CD4-positive, alpha-beta T cell treated with Interleukin-6 at 100 ng/mL for 8 hours (primary cell): ENCODE measurements at regions not wholly inside any gene's neighbourhood (a gene's known extent, or its start where the extent isn't known, plus 50 kb on each side); places are given as distances from the start of the nearest gene placed in this dataset.
"Not testable (repeated sequence)": the region's sequence is repeated elsewhere in the genome, so short reads cannot be mapped to it uniquely, and the experiment has no call there.

Source experiments
- DNase-seq: peaks from one replicate; pipeline ENCODE4 v3.0.0-alpha.2; 2020; ENCODE audit warnings: mixed read lengths, low spot score

DNA sequence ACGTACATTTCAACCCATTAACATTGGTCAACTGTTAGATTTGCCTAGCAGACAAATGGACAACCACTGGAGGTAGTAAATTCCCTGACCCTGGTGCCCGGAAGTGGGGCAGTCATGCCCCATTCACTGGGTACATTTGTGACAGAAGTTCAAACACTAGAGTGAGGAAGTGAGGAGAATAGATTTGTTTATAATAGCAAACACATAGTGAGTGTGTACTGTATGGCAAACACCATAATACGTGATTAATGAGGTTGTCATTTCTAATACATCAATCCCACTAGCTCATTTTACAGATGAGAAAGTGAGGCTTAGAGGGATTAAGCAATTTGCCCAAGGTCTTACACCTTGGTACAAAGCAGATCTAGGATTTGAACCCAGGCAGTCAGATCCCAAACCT is 181.9 kb upstream of the MKLN1 start:
- DNase-seq: no peak

GRCh38 chr7:131147604-131148003 is 180.1 kb upstream of the MKLN1 start:
- no peak for DNase-seq

GRCh38 chr7:131148258-131148657 is 179.4 kb upstream of the MKLN1 start:
- no peak for DNase-seq

DNA sequence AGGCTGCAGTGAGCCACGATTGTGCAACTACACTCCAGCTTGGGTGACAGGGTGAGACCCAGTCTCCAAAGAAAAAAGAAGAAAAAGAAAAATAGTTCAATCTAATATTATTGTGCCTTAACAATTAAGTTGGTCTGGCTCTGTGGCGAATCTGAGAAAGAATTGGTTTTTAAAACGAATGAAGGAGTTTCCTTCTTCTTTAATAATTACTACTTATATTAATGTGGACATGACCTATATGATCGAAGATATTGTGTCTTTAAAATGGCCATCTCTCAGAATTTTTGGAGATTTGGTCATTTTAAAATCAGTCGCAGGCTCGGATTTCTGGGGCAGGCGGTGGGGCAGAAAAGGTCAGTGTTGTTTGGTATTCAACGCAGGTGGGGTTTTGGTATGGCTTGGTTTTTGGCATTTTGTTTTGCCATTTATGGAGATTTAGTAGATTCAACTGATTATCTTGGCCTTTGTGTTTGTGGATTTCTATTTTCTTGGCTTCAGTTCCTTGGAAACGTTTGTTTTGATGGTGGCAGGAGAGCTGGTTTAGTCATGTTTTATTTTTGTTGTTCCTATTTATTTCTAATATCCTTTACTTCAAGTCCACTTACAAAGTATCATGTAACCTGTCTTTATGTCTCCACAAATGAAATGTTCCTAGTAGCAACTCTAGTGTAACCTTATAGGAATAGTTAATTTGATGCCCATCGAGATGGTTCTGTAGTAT is 178.8 kb upstream of the MKLN1 start:
- no peak for DNase-seq

GRCh38 chr7:131149429-131149773 is 178.3 kb upstream of the MKLN1 start:
- DNase-seq: no peak

GRCh38 chr7:131149840-131150239 is 177.8 kb upstream of the MKLN1 start:
- DNase-seq: no peak

- DNase-seq: no peak
Measured at GRCh38 chr7:131151034-131151433, 176.6 kb upstream of the MKLN1 start.

- no peak for DNase-seq
Measured at GRCh38 chr7:131152766-131153165, 174.9 kb upstream of the MKLN1 start.

DNA sequence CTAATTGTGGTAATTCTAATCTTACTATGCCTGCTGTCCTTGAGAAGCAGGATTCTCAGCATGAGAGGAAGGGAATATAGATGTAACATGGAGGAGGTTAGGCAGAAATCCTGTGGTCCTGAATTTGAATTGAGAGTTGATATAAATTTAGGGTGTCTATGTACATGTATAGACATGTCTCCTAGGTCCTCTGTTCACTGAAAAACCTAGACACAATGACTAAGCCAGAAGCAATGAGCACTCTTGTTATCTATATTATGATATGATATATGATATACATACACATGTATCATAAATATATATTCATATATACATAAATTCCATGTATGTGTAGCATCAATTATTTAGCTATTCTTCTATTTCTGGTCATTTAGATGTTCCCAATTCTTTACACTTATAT is 173.3 kb upstream of the MKLN1 start:
- DNase-seq: no peak

- DNase-seq: no peak
Measured at GRCh38 chr7:131157530-131158243, 170.0 kb upstream of the MKLN1 start.

- not testable (repeated sequence) for DNase-seq
Measured at GRCh38 chr7:131158244-131158636, 169.4 kb upstream of the MKLN1 start.

DNA sequence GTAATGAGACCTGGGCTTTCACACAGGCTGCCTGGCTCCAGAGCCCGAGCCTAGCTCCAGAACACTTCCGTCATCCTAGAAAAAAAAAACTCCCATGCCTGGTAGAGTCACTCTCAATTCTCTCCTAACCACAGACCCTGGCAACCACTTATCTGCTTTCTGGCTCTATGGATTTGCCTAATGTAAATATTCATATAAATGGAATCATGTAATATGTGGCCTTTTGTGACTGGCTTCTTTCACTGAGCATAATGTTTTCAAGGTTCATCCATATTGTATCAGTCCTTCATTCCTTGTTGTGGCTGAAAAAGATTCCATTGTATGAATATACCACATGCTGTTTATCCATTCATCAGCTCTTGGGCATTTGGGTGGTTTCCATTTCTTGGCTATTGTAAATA is 167.7 kb upstream of the MKLN1 start:
- DNase-seq: no peak

- DNase-seq: no peak
Measured at GRCh38 chr7:131161103-131161502, 166.6 kb upstream of the MKLN1 start.

- DNase-seq: no peak
Measured at GRCh38 chr7:131164025-131164925, 163.4 kb upstream of the MKLN1 start.

GRCh38 chr7:131166066-131166465 is 161.6 kb upstream of the MKLN1 start:
- DNase-seq: no peak

GRCh38 chr7:131170440-131171271 is 157.0 kb upstream of the MKLN1 start:
- no peak for DNase-seq

GRCh38 chr7:131173145-131173890 is 154.4 kb upstream of the MKLN1 start:
- DNase-seq: no peak

- DNase-seq: no peak
Measured at GRCh38 chr7:131174391-131174790, 153.3 kb upstream of the MKLN1 start.

GRCh38 chr7:131174855-131175254 is 152.8 kb upstream of the MKLN1 start:
- no peak for DNase-seq

DNA sequence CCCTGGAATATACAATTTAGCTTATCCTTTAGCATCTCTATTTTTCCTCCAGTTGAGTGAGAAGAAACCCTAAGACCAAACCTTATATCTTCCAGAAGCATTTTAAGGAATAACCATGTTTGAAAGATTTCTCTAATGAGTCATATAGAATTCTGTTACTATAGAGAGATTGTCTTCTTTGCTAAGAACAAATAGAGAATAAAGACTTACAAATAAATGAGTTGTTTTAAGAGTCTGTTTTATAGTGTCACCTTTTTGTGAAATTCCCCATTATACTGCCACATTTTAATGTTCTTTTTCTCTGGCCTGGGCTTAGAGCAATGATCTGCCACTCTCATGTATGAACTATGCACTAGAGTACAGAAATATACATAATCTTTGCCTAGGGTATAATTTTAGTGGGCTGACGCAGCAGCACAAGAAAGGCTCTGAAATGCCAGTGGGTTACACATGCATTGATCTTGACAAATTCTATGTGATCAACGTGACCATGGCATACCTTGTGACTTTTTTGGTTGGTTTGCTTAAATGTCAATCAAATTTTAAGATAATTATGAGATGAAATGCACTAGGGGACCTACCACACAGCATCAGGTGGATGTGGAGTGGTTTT is 145.1 kb upstream of the MKLN1 start:
- no peak for DNase-seq

DNA sequence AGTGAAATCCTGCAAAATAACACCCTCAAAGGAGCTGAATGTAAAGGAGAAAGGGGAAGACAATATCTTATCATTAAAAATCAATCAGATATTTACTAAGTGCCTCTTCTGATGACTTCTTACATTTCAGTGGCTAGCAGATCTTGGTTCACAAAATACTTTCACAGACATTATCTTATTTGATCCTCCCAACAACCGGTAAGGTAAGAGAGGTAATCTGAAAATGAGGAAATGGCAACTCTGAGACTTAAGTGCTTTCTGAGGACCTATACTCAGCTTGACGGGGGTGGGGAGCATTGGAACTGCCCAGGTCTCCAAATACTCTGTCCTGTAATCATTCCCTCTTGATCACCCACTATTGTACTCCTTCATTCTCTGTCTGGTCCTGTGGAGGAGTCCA is 144.6 kb upstream of the MKLN1 start:
- DNase-seq: no peak
